ENCODE measurements at regions not wholly inside any gene's neighbourhood (a gene's known extent, or its start where the extent isn't known, plus 50 kb on each side); places are given as distances from the start of the nearest gene placed in this dataset.

- no peak for DNase-seq
These were observed 71.9 kb downstream of the OAT start for GRCh38 chr10:124346831-124347230.

DNA sequence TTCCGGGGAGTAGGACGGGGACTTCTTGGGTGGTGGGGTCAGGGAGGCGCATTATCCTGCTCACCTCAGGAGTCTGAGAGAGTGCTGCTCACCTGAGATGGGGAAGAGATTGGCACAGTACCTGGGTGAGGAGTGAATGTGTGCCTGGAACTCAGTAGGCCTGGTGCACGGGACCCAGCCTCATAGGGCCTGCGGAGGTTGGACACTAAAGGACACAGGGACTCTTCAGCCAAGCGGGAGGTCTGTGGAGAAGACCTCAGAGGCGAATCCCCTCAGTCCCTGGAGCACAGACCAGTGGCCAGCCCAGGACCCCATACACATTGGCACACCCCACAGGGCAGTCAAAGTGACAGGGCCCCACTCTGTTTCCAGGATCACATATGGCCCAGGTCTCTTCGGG is 73.2 kb downstream of the OAT start:
- DNase-seq: no peak

DNA sequence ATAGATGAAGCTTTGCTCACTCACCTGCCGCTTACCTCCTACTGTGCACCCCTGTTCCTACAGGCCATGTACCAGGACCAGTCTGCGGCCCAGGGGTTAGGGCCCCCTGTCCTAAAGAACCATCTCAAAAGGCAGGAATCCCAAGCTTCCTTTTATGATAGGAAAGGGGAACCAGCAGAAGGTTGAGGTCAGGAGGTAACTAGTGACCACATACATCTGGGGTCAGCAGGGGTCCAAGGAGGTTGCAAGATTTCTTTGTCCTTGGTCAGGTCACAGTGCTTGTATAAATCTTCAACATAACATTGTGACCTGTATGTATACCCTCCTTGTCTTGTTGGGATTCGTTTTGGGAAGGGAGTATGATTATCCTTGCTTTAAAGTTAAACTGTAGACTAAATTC is 73.8 kb downstream of the OAT start:
- DNase-seq: no peak

GRCh38 chr10:124344266-124344590 is 74.5 kb downstream of the OAT start:
- DNase-seq: no peak

GRCh38 chr10:124343351-124344265 is 75.1 kb downstream of the OAT start:
- DNase-seq: no peak

GRCh38 chr10:124342821-124343170 is 75.9 kb downstream of the OAT start:
- DNase-seq: no peak

GRCh38 chr10:124342136-124342820 is 76.4 kb downstream of the OAT start:
- no peak for DNase-seq

DNA sequence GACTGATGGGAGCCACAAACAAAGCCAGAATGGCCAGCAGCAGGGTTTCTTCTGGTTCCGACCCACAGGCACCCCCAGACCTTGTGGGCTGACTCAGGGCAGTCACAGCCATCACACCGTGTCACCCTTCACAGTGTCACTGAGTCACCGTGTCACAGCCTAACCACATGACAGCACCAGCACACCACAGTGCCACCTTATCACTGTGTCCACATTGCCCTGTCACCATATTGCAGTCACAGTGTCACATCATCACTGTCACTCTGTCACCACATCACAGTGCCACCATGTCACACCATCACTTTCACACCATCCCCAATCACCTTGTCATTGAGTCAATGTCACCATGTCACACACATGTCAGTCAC is 77.0 kb downstream of the OAT start:
- DNase-seq: no peak

- no peak for DNase-seq
These were observed 78.5 kb downstream of the OAT start for GRCh38 chr10:124340033-124340760.

DNA sequence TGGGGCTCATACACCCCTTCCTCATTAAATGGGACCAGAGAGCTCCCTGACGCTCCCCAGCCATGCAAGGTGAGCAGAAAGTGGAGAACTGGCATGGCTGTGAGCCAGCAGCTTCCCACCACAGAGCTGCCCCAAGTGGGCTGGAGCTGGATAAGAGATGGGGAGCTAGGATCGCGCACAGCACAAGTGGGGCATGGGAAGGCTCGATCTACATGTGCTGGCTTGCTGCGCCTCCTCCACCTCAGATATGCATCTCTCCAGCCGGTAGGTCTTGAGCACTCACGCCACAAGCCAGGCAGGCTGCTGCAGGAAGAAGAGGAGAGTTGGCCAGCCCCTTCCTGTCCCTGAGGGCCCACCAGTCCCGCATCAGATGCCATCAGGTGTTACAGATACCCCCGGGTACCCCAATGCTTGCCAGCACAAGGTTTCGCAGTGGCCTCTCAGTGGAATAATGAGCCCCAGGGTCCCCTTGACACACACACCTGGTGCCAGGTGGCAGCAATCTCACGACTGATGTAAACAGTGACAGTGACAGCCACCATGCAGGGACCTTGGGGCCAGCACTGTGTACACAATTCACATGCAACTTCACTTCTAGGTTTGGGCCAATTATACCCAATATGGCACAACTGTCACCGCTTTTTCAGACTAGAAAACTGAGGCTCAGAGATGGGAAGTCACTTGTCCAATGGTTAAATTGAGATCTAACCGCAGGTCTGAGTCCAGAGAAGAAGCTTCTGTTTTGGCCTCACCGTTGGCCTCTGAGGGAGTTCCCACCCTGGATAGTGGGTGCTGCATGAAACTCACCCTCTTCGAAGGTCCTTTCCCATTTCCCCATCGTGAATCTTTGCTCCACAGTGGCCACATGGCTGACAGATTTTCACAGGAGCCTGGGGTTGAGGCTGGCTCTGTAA is 79.3 kb downstream of the OAT start:
- DNase-seq: no peak

GRCh38 chr10:124338276-124338925 is 80.3 kb downstream of the OAT start:
- DNase-seq: no peak

- DNase-seq: no peak
These were observed 82.5 kb downstream of the OAT start for GRCh38 chr10:124336186-124336585.

GRCh38 chr10:124333931-124334330 is 84.8 kb downstream of the OAT start:
- DNase-seq: no peak

GRCh38 chr10:124332426-124332825 is 86.3 kb downstream of the OAT start:
- DNase-seq: no peak

- DNase-seq: no peak
These were observed 88.8 kb downstream of the OAT start for GRCh38 chr10:124329941-124330340.

DNA sequence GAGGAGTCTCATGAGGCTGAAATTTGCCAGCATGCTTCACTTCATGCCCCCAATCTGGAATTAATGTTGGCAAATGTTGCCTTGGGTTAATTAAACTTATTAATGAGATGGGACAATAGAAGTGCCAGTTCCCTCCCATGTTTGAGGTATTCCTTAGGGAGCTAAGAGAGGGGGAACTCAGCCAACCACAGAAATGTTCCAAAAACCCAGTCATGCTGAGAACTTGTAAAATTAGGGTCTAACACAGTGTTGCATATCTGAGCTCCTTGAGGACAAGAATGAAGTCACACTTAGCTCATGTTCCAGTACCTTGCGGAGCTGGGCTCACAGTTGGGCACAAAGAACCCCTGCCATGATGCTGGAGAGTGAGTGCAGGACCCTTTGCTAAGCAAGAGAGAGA is 89.4 kb downstream of the OAT start:
- no peak for DNase-seq

DNA sequence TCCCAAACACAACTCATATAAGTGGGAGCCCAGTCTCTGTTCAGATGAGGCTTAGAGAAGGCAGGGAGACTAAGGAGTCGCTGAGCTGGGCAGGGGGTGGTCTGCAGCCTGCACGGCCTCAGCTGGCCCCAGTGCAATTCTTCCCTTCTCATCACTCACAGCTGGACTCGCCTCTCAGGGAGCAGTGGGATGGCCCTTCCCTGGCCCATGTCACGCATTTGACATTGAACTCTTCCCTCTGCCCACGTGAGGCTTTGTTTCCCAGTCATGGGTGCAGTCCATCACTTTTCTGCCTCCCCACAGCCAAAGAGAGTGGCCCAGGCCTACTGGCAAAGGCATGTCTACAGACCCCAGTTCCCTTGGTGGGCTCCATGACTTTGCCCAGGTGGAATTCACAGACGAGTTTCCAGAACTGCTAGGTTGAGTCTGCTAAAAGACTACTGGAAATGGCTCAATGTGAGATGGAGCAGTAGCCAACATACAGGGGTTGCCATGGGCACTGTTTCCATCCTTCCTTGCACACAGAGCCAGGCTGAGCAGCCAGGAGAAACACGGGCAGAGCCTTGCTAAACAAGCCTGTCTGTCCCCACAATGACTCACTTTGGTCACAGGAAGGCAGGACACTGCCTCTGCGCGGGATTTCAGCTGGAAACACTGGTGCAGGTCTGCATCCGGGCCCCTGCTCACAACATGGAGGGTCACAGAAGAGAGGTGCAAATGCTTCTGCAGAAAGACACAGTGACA is 90.1 kb downstream of the OAT start:
- DNase-seq: no peak

DNA sequence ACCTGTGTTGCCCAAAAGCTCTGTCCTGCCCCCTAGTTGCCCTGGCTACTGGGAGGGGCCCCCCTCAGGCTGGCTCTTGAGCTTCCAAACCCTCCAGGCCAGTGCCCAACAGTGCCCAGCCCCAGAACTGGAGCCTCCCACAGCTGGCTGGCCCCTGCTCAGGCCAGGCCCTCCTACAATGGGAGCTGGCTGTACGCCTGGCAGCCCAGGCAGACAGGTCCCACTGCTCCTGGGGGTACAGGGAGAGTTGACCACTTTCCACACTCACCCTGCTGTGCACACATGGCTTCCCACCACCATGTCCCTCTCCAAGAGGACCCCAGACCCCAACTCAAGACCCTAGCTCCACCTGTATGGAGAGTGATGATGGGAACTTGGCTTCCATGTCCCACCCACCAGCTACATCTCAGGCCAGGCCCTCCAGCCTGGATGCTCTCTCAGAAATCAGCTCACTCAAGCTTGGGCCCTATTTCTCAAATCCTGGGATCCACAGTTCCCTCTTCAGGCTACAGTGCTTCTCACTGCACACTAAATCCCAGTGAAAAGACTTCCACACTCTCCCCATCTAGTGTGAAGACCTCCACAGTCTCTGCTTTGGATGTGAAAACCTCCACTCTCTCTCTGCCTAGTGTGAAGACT is 92.6 kb downstream of the OAT start:
- DNase-seq: no peak

DNA sequence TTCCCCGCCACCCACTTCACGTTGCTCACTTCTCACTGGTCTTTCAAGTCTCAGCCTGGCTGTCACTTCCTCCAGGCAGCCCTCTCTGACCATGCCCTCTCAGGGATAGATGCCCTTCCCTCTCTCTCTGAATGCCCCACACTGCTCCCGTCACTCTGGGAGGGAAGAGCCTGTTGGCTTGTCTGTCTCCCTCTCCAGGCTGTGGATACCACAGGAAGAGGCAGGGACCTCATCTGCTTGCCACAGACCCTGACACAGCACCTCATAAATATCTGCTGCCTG is 93.1 kb downstream of the OAT start:
- DNase-seq: no peak

DNA sequence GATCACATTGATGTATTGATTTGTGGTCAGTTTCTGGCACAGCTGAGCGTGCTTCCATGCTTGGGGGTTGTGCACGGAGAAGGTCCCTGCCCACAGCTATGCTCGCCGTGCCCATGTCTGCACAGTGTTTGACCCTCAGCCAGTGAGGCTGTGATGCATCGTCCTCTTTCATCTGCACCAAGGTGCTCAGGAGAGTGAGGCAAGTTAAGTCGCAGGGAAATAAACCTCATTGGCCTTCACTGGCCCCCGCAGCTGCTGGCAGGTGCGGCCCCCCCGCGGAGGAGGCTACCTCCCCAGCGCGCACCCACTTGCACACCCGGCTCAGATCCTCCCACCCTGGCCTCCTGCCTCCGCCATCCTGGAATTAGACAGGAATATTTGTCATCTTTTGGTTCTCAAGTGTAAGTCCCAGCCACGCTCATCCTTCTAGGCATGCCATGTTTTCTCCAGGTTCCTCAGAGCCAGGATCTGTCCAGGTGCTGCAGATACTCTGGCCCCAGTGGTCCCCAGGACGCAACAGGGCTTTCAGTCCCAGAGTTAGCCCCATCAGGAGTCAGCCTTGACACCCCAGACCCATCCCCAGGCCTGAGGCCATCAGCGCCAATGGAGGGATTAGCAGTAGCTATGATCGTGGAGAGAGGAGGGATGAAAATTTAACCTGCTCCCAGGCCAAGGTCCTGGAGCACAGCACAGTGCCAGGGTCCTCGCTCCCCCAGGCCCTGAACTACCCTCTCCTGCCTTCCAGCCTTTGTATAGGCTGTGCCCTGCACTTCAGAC is 93.7 kb downstream of the OAT start:
- no peak for DNase-seq

- no peak for DNase-seq
These were observed 94.3 kb downstream of the OAT start for GRCh38 chr10:124324451-124324850.

All from NCI-H774 (cell line).